Adipocyte (in vitro differentiated cells): ENCODE measurements at regions not wholly inside any gene's neighbourhood (a gene's known extent, or its start where the extent isn't known, plus 50 kb on each side); places are given as distances from the start of the nearest gene placed in this dataset.

Experiments used
- DNase-seq: peaks from one replicate; pipeline ENCODE4 v3.0.0-alpha.2; 2015; ENCODE audit warnings: low read depth
- H3K27me3 ChIP-seq: replicated peaks from 2 replicates; pipeline ENCODE4 v1.7.0; 2013; ENCODE audit warnings: mild to moderate bottlenecking, low read length, moderate library complexity; ENCODE audit not compliant: control insufficient read depth, insufficient read depth
- H3K36me3 ChIP-seq: 2 replicates; pipeline ENCODE4 v1.7.0; 2013; ENCODE audit warnings: low read length, mild to moderate bottlenecking, moderate library complexity; ENCODE audit not compliant: control insufficient read depth, insufficient read depth, severe bottlenecking
- H3K4me1 ChIP-seq: 2 replicates; pipeline ENCODE4 v1.7.0; 2013; ENCODE audit warnings: mild to moderate bottlenecking, low read length, moderate library complexity; ENCODE audit not compliant: control insufficient read depth, insufficient read depth
- H3K4me3 ChIP-seq: 2 replicates; pipeline ENCODE4 v1.7.0; 2013; ENCODE audit warnings: mild to moderate bottlenecking, low read length, moderate library complexity
- H3K9ac ChIP-seq: 2 replicates; pipeline ENCODE4 v1.7.0; 2013; ENCODE audit warnings: mild to moderate bottlenecking, low read length, moderate library complexity
- H3K9me3 ChIP-seq: 2 replicates; pipeline ENCODE4 v1.7.0; 2013; ENCODE audit warnings: mild to moderate bottlenecking, low read length, moderate library complexity; ENCODE audit not compliant: control insufficient read depth

DNA sequence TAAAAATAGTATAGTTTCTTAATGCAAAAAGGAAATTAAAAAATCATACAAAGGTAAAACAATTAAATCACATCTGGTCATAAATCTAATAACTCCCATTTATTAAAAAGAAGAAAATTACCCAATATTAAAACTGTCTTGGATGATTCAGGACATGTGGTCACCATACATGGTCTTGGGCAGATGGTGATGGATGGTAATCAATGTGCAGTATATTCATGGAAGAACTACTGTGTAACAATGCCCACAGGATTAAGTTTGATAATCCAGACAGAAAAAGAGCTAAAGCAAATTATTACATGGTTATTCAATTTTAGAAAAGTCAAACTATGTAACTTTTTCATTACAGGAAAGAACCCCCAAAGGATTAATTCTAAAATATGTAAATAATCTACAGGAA lies 480.6 kb downstream of the QKI start:
- no peaks in the 10 kb centered on the region for H3K27me3 ChIP-seq
- peaks cover 5% of the 10 kb centered on the region for H3K9me3 ChIP-seq
- H3K4me1 ChIP-seq: peaks cover 13% of the 10 kb centered on the region

DNA sequence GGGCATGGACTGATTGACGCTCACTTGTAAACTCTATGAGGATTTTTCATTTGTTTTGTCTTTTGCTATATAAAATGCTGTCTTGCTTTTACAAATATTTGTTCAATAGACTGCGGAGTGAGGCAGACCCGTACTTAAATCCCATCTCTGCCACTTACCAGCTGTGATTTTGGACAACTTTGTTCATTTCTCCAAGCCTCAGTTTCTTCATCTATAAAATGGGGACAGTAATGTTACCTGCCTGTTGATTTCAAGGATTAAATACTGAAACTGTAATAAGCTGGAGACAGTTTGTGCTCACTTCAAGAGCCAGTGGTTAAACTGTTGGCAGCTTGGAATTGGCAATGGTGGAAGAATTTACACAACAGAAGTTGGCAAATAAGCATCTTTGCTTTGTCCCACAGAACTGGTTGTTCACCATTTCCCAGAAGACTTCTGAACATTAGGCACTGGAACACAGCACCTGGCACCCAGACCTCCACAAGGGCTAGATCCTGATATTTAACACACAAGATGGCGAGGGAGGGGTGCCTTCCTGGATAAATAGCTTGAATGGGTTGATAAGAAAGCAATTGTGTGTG lies 479.2 kb downstream of the QKI start:
- no peak for DNase-seq
- peaks cover 5% of the 10 kb centered on the region for H3K9me3 ChIP-seq
- H3K9ac ChIP-seq: no peak overlapping the region
- H3K4me3 ChIP-seq: no peak overlapping the region
- H3K36me3 ChIP-seq: no peaks in the 10 kb centered on the region
- peaks cover 13% of the 10 kb centered on the region for H3K4me1 ChIP-seq
- H3K27me3 ChIP-seq: no peaks in the 10 kb centered on the region

More for the DNA sequence above, 480.6 kb downstream of the QKI start:
- H3K9ac ChIP-seq: no peak overlapping the region
- H3K36me3 ChIP-seq: no peaks in the 10 kb centered on the region
- DNase-seq: no peak
- no peak overlapping the region for H3K4me3 ChIP-seq

DNA sequence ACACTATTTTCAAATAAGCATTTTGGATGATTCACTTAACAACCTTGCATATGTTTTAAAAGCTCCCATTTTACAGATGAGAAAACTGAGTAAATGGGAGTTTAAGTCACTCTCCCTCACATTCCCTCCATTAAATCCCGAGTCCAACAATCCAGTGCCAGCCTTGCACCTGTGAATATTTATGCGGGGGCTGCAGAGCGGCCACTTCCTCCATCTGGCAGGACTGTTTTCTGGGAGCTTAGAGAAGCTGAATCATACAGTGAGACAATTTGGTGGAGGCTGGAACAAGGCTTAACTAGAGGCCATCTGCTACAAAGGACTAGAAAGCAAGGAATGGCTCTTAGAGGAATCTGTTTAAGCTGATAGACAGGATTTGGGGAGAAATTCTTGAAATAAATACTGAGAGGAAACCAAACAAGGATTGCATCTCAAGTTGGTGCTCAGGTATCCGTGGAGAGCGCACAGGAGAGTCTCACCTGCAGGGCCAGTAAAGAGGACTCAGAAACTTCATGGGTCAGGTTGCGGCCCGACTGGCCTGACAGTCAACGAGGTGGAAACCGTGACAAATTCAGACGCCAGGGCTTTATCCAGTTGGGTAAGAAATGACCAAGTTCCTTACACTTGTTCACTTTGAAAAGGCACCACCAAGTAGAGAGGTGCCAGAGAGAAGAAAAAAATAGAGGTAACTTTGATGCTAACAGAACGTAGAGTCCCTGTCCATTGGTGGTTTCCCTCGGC lies 478.5 kb downstream of the QKI start:
- H3K9me3 ChIP-seq: peaks cover 11% of the 10 kb centered on the region
- H3K27me3 ChIP-seq: no peaks in the 10 kb centered on the region
- no peaks in the 10 kb centered on the region for H3K36me3 ChIP-seq
- no peak for DNase-seq
- peaks cover 13% of the 10 kb centered on the region for H3K4me1 ChIP-seq
- H3K9ac ChIP-seq: no peak overlapping the region
- no peak overlapping the region for H3K4me3 ChIP-seq

DNA sequence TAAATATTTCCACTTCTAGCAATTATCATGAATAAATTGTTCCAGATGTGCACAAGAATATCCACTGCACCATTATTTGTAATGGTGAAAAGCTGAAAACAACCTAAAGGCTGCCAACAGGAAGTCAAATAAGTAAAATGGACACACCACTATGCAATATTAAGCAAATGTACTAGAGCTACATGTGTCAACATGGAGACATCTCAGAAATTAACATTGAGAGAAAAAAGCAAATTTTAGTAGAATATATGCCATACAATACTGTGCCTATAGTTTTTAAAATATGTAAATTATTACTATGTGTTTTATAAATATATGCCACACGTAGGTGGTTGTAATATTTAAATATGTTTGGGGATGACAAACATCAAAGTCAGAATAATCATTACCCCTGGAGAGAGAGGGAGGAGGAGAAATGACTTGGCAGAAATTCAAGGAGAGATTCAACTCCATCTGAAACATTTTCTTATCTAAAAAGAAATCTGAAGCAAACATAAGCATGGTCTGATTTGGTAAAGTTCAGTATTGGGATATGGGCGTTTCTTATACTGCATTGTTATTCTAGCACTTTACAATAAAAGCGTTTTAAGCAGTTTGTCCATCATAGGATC lies 475.5 kb downstream of the QKI start:
- H3K9me3 ChIP-seq: peaks cover 13% of the 10 kb centered on the region
- H3K9ac ChIP-seq: no peak overlapping the region
- no peaks in the 10 kb centered on the region for H3K36me3 ChIP-seq
- H3K4me1 ChIP-seq: peaks cover 4% of the 10 kb centered on the region
- H3K4me3 ChIP-seq: no peak overlapping the region
- no peaks in the 10 kb centered on the region for H3K27me3 ChIP-seq
- DNase-seq: no peak

DNA sequence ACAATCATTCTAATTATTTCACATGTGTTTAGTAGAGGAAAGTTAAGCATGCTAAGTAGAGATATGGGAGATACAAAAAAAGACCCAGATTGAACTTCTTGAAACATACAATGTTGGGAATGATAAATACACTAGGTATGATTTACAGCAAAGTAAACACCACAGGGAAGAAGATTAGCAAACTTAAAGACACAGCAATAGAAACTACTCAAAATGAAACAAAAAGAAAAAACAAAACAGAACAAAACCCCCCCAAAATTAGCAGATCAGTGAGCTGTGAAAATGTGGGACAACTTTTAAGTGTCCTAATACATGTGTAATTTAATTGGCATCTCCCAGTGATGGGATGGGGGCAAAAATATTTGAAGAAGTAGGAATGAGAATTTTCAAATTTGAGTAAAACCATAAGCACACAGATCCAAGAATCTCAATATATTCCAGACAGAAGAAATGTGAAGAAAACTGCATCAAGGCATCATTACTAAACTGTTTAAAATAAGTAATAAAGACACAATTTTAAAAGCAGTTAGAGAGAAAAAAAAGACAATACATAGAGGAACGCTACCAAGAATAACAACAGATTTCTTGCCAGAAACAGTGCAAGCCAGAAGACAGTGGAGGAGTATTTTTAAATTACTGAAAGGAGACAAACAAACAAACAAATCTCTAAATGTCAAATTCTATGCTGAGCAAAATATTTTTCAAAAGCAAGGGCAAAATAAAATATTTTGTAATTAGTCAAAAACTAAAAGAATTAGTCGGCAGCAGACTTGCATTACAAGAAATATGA lies 473.7 kb downstream of the QKI start:
- Histone ChIP-seq H3K9me3 (peaks cover 17% of the 10 kb centered on the region), H3K9ac (no peak overlapping the region), H3K36me3 (no peaks in the 10 kb centered on the region), H3K27me3 (no peaks in the 10 kb centered on the region), H3K4me3 (no peak overlapping the region), H3K4me1 (peaks cover 6% of the 10 kb centered on the region)
- DNase-seq: no peak

DNA sequence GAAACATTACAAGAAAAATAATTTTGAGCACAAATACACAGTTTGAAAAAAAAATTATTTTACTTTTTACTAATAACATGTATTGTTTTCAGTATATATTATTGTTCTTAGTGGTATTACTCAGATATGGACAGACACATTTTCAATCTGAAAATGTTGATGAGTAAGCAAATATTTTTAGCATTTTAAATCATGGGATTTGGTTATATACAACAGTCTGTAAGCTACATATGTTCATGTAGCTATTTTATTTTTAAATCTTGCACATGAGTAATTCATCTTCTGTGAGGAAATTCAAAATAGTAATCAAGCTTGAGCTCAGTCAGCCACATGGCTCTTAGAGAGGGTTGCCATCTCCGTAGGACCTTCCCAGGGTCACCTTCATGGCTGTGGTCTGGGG lies 471.9 kb downstream of the QKI start:
- H3K4me3 ChIP-seq: no peak overlapping the region
- H3K9me3 ChIP-seq: peaks cover 17% of the 10 kb centered on the region
- no peak for DNase-seq
- H3K36me3 ChIP-seq: no peaks in the 10 kb centered on the region
- H3K27me3 ChIP-seq: no peaks in the 10 kb centered on the region
- peaks cover 6% of the 10 kb centered on the region for H3K4me1 ChIP-seq
- no peak overlapping the region for H3K9ac ChIP-seq

DNA sequence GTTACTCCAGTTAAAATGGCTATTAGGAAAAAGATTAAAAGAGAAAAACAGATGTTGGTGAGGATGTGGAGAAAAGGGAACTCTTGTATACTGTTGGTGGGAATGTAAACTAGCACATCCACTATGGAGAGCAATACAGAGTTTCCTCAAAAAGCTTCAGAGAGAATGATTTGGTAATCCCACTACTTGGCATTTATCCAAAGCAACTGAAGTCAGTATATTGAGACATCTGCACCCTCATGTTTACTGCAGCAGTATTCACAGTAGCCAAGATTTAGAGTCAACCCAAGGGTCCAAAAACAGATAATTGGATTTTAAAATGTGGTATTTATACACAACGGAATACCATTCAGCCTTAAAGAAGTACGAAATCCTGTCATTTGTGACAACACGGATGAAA lies 469.5 kb downstream of the QKI start:
- no peak for DNase-seq
- Histone ChIP-seq H3K9me3 (peaks cover 17% of the 10 kb centered on the region), H3K27me3 (no peaks in the 10 kb centered on the region)

DNA sequence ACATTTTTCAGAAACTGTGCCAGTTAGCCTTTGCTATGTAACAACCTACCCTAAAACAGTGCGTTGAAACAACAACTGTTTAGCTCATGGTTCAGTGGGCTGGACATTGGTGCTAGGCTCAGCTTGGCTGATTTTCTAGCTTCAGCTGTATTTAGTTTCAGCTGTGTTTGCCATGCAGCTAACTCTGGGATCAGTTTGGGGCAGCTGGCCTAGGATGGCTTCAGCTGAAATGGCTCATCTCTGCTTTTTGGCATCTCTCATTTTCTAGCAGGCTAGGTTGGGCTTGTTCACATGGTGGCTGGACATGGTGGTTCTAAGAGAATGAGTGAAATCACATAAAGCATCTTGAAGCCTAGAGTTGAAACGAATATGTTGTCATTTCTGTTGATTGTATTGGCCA lies 464.2 kb downstream of the QKI start:
- H3K27me3 ChIP-seq: no peaks in the 10 kb centered on the region
- no peaks in the 10 kb centered on the region for H3K36me3 ChIP-seq
- no peak overlapping the region for H3K4me3 ChIP-seq
- DNase-seq: no peak
- H3K9me3 ChIP-seq: no peaks in the 10 kb centered on the region
- no peak overlapping the region for H3K9ac ChIP-seq
- peaks cover under 1% of the 10 kb centered on the region for H3K4me1 ChIP-seq

More for the DNA sequence above, 469.5 kb downstream of the QKI start:
- Histone ChIP-seq H3K9ac (no peak overlapping the region), H3K4me1 (peaks cover 6% of the 10 kb centered on the region), H3K4me3 (no peak overlapping the region), H3K36me3 (no peaks in the 10 kb centered on the region)

DNA sequence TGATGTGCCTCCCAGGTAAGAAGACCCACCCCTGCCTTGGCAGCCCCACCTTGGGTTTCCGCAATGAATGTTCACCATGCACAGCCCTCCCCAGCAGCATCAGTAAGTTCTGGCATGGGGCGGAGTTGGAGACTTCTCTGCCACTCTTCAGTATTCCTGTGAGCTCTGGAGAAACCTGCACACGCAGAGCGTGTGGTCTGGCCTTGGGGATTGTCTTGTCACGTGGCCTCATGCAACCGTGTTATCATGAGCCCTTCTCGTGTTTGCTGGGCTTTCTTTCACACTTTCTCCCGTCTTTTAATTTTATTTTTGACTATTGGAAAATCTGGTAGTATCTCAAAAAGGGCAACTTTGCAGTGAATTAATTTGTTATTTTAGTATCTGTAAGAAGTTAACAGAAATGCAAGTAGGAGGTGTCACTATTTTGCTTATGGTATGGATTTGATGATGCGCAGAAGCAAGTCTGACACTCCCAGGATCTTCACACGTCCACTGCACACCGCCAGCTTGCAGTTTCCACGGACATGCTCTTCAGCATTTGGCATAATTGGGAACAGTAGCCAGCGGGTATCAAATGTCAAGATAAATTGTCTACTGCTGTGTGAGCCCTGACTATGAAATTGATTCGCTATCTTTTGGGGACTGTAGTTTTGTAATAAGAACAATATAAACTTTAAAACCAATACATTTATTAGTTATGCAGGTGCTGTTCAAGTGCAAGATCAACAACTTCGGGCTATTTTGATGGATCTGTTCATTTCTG lies 463.5 kb downstream of the QKI start:
- no peaks in the 10 kb centered on the region for H3K4me1 ChIP-seq
- H3K9ac ChIP-seq: no peak overlapping the region
- no peaks in the 10 kb centered on the region for H3K27me3 ChIP-seq
- H3K4me3 ChIP-seq: no peak overlapping the region
- H3K9me3 ChIP-seq: no peaks in the 10 kb centered on the region
- H3K36me3 ChIP-seq: no peaks in the 10 kb centered on the region
- DNase-seq: no peak

DNA sequence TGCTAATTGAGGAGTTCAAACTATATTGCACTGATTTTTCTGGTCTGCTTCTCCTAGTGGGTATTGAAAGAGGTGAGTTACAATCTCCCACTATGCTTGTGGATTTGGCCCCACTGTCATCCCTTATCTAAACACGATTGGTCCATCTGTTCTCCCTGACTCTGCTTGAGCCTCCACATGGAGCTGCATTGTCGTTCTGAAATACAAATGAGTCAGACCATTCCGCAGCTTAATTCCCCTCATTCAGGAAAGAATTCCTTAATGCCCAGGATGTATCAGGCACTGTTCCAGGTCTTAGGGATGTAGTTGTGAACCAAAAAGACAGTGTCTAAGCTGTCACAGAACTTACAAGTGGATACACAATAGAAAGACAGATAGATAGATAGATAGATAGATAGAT lies 461.9 kb downstream of the QKI start:
- H3K4me3 ChIP-seq: no peak overlapping the region
- H3K9me3 ChIP-seq: no peaks in the 10 kb centered on the region
- peaks cover 10% of the 10 kb centered on the region for H3K4me1 ChIP-seq
- no peaks in the 10 kb centered on the region for H3K36me3 ChIP-seq
- no peak overlapping the region for H3K9ac ChIP-seq
- DNase-seq: no peak
- no peaks in the 10 kb centered on the region for H3K27me3 ChIP-seq
